GM19351 (cell line): ENCODE measurements at regions not wholly inside any gene's neighbourhood (a gene's known extent, or its start where the extent isn't known, plus 50 kb on each side); places are given as distances from the start of the nearest gene placed in this dataset.
A peak's percentile ranks its signal among the peaks of the same experiment; 100 is the strongest.

ENCODE experiments used
- ATAC-seq: cut with Tn5 transposase; IDR thresholded peaks from one replicate; pipeline ENCODE4 v1.9.1; 2021; ENCODE audit warnings: mild to moderate bottlenecking, moderate library complexity; ENCODE audit not compliant: unreplicated experiment

DNA sequence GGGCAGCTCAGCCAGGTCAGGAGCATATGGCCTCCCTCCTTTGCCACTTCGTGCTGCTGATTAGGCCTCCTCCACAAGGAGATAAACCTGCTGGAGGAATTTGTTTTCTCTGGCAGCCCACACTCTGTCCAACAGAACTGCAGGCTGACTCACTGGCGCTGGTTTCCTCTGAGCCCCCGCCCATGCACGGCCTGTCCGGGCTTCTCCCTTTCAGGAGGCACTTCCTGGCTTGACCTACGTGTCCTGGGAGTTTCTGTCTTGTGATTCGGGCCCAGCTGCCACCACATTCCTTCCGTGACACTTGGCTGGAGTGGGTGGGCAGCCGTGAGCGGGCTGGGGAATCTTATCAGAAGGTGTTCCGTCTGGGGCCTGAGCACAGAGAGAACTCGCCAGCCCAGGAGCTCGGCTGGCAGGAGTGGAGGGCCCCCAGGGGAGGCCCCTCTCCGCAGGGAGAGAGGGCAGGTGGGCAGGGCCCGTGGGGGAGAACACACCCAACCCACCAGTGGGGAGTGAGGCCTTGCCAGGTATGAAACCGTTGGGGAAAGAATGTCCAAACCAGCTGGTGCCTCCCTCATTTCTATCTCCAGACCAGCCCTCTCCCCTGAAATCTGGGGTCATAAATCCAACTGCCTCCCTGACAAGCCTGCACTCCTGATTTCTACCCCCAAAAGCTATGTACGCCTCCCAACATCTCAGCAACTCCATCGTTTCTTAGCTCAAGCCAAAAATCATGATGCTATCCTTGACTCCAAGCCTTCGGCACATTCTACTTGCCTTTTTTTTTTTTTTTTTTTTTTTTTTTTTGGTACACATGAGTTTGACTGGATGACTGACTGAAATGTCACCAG is 110.6 kb upstream of the MEF2A start:
- ATAC-seq, result no peak

DNA sequence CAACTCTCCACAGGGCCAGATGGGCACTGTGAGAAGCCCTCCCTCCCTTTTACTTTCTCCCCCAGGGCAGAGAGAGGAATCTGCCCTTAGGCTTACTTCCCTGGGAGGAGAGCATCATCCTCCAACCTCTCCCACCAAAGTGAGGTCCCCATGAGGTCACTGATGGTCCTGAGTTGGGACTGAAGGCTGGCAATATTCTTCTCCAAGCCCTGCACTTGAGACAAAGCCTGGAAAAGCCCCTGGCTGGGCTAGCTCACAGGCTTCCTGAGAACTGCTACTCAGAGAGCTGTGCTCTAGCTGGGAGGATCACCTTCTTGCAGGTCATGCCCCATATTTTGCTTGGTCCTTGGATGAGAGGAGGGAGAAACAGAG is 110.0 kb upstream of the MEF2A start:
- ATAC-seq, result no peak

DNA sequence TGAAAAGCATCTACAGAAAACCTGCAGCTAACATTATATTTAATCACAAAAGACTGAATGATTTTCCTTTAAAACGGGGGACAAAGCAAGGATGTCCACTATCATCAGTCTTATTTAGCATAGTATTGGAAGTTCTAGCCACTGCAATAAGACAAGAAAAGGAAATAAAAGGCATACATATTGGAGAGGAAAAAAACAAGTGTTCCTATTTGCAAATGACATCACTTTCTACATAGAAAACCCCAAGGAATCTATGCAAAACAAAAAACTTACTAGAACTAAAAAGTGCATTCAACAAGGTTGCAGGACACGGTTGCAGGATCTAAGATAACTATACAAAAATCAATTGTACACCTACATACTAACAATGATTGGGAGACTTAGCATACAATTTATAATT is 101.6 kb upstream of the MEF2A start:
- no peak for ATAC-seq

DNA sequence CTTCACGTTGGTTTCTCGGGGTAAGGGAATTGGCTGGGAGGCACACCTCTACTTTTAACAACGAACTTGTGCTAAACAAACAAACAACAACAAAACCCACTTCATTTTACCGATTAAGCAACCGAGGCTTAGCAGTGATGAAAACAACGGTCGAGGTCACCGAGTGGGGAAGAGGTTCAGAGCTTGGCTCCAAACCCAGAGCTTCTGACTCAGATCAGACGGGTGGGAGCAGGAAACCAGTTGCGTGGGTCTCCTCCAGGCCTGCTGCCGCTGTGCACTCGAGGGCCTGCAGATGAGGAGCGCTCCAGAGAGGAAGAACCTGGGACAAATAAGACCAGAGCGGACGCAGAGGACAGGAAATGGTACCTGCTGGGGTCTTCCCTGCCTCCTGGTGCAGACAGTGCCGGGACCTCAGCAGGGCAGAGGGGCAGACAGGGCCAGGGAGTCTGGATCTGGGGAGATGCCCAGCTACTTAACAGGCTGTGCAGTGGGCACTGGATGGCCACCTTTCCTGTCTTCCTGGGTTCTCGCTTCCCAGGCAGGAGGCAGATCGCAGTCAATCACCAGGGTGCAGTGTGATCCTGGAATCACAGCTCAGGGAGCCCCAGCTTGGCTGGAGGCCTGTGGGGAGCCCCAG is 99.0 kb upstream of the MEF2A start:
- ATAC-seq, result no peak

DNA sequence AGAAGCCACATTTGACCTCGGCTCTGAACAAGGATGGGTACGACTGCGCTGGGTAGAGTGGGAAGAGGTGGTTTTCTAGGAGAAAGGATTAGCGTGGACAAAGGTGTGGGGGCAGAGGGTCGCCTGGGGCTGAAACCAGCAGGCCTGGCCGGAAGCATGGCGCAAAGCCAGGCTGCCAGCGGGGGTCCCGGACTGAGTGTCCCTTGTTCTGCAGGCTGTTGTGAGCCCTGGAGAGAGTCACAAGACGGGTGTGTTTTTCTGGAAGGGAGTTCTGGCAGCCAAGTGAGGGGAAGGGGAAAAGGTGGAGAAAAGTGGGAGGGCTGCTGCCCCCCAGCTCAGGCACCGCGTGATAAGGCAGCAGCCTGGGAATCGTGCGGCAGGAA is 98.5 kb upstream of the MEF2A start:
- no peak for ATAC-seq

DNA sequence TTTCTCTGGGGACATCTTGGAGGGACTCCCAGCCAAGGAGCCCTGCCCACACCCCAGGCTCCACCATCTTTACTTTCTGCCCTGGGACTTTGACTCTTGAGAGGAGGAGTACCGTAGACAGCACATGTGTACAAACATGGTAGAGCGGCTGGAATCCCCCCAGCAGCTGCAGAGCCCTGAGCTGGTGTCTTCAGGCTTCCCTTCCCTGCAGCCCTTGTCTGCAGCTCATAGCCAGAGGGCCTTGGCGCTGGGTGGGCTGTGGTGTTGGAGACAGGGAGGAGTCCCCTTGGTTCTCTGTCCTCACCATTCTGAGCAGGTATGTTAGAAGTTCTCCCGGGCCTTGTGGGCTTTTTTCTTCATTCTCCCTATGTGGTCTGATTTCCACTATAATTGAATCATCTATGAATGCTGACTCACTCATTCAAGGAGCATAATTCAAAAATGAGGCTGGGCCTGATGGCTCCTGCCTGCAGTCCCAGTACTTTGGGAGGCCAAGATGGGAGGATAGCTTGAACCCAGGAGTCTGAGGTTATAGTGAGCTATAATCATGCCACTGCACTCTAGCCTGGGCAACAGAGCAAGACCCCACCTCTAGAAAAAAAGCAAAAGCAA is 97.8 kb upstream of the MEF2A start:
- no peak for ATAC-seq

DNA sequence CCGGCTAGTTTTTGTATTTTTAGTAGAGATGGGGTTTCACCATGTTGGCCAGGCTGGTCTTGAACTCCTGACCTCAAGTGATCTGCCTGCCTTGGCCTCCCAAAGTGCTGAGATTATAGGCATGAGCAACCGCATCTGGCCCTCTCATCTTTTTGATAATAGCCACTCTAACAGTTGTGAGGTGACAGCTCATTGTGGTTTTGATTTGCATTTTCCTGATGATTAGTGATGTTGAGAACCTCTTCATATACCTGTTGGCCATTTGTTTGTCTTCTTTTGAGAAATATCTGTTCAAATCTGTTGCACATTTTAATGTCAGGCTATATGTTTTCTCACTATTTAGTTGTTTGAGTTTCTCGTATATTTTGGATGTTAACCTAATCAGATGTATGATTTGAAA is 95.6 kb upstream of the MEF2A start:
- peak; percentile 67 for ATAC-seq

DNA sequence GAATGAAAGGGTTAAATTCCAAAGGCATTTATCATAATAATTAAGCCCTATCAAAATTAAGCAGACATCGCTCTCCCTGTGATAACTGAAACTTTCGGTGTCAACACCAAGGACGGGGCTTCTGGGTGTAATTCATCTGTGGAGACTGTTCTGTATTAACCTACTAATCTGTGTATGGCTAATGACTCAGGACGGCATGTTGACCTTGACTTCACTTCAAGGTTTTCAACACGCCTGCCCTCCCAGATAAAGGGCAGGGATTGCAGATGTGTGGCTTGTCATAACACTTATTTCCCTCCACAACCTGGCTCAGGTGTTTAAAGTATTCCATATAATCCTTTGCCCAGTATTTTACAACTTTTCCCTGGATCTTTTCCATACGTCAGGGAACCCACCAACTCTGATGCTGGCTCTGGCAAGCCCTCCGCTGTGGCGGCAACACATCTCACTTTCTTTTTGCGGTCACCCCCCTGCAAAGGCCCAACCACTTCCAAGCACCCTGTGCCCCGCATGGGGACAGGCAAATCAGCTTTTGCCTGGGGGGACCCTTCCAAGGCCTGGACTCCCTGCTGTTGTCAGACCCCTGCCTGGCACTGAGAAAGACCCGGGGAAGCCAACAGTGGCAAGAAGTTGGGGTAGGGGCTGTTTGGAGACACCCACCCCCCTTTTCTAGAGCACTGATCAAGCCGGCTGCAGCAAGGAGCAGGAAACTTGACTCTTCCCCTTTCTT is 93.2 kb upstream of the MEF2A start:
- no peak for ATAC-seq

DNA sequence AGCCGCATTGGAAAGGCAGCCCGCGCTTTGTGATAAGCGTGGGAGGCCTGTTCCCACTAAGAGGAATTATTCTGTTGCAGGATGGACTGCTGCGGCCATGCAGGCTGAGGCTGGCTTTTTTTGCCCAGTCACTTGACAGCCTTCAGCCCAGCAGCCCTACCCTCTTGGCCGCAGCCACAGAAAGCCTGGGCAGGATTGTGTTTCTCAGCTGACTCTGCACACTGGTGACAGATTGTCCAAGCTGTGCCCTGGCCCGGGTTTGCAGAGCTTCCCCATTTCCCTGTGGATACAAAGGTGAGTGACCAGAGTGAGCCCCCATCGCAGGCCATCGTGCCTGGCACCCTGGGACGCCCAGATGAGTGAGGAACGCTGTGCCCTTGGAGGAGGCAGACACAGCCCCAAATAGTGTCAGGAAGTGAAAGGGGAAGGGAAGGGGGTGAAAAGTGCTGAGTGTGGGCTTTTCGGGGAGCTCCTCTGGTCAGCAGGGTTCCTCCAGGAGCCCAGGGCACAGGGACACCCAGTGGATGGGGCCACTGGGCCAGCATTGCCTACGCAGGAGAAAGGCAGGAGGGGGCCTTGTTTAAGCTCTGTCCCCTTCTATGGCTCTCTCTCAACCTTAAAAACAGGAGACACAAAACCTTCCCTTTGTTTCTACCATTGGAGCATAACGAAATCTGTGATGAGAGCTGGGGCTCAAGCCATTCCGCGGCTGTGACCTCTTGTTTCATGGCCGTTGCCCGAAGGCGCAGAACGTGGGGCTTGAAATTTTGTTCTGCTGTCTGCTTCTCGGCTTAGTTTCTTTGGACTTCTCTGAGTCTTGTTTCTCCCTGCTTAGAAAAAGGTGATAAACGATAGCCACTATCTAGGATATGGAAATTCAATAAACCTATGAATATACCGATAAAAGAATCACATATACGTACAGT is 91.5 kb upstream of the MEF2A start:
- ATAC-seq, result no peak

DNA sequence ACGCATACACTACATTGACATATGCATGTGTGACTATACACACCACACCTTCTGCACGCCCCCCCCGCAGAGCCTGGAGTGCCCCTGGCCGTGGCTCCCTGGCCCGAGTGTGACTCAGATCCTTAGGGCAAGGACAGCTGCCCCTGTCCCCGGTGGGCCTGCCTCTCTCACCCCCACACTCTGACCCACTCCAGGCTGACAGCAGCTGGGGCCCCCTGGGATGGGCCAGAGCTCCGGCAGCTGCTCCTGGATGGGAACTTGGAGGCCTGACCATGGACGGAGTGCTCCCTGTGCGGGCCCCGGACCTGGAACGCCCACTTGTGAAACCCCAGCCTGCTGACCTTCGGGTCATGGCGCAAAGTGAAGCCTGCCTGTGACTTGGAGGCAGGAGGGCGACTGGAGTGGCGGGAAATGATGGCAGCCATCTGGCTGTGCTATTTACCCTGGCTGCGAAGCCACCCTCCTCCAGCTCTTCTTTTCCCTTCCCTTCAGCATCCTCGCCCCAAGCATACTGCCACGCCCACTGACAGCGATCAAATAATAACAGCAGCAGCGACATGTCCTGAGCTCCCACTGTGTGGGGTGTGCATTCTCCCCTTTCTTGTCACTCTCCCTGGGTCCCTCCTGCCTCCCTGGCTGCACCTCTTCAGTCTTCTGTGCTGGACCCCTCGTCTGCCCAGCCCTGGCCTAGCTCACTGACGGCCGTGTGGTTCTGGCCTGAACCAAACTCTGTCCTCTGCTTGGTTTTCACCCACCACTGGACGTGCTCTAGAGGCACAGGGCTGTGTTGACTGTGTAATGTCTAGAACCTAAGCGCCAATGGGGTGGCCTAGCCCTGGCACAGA is 90.7 kb upstream of the MEF2A start:
- no peak for ATAC-seq

DNA sequence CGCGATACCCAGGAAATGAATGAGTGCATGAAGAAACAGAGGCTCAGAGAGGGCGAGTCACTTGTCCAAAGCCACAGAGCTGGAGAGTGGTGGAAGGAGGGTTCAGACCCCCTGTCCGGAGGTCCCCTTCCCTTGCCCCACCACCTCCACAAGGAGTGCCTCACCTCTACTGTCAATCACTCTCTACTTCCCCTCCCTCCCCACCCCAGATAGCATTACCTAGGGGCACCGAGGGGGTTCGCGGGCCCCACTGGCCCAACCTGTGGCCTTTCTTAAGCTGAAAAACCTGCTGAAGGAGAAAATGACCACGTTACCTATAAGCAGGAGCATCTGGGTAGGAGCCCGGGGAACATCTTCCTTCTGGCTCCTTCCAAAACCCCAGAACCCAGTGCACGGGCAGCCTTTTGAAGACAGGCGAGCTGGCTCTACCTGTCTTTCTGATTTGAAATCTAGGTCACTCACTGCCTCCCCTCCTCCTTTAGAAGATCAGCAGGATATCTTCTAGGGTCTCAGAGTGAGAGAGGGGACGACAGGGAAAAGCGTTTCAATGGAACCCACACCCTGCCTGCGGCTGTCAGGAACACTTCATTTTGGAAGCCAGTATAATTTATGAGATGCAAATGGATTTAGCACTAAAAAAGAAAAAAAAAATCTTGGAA is 89.9 kb upstream of the MEF2A start:
- ATAC-seq, result no peak

DNA sequence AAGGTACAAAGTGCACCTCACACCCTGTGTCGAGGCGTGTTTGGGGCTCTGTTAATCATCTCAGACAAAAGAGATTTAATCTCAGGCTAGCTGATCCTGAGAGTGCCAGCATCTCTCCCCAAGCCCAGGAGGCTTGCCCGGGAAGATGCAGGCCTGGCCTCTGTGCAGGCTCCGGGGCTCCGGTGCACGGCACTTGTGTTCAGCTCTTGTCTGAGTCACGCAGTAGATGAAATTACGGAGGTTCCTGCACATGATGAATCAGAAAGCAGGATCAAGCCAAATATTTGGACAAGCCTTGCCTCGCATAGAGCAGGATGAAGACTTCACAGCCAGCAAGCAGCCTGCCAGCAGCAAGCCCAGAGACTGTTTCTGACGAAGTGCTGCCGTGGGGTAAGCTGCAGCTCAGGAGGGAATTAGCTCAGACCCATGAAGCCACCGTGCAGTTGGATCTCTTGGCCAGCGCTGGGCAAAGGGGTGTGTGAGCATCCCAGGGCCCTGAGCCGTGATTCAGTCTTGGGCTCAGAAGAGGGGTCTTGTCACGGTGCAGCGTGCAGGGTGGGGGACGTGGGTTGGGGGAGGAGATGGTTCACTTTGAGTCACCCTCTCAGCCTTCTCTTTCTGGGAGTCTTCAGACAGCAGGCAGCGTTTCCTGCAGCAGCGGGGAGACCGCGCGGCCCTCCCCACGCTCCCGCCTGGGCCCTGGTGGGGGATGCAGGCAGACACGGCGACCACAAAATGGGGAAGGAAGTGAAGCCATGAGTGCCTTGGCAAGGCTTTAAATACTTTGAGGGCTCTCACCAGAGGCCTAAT is 89.2 kb upstream of the MEF2A start:
- ATAC-seq, result peak; percentile 69

DNA sequence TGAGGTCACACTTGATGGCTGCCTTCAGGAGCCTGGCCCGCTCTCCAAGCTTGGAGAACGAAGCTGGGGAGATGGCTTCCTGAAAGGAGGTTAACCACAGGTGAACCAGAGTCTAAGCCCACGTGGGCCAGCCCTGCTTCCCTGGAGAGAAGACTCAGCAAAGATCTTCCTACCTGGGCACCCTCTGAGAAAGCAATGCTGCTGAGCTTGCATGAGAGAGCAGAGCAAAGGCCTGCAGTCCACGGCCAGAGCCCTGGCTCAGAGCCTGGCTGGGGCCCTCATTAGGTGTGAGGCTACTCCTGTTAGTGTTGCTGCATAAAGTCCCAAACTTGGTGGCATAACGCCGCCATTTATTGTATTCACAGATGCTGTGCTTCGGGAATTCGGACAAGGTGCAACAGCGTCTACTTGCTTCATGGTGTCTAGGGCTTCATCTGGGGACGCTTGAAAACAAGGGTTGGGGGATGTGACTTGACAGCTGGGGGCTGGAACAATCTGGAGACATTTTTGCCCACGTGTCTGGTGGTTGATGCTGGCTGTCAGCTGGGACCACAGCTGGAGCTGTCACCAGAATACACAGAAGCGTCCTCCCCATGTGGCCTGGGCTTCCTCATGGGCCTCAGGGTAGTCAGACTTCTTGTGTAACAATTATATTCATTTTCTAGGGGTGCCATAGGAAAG is 87.9 kb upstream of the MEF2A start:
- no peak for ATAC-seq

DNA sequence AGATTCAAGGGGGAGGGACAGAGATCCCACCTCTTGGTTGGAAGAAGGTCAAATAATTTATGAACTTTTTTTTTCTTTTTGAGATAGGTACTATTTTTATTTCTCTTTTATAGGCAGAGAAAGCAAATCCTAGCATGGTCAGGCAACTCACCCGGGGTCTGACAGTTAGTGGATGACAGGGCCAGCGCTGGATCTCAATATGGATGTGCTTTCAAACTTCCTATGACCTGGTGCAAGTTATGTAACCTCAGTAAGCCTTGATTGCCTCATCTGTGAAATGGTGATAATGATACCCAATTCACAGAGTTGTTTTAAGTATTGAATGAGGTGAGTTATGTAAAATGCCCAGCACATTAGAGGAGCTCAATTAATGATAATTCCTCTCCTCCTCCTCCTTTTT is 86.8 kb upstream of the MEF2A start:
- no peak for ATAC-seq

DNA sequence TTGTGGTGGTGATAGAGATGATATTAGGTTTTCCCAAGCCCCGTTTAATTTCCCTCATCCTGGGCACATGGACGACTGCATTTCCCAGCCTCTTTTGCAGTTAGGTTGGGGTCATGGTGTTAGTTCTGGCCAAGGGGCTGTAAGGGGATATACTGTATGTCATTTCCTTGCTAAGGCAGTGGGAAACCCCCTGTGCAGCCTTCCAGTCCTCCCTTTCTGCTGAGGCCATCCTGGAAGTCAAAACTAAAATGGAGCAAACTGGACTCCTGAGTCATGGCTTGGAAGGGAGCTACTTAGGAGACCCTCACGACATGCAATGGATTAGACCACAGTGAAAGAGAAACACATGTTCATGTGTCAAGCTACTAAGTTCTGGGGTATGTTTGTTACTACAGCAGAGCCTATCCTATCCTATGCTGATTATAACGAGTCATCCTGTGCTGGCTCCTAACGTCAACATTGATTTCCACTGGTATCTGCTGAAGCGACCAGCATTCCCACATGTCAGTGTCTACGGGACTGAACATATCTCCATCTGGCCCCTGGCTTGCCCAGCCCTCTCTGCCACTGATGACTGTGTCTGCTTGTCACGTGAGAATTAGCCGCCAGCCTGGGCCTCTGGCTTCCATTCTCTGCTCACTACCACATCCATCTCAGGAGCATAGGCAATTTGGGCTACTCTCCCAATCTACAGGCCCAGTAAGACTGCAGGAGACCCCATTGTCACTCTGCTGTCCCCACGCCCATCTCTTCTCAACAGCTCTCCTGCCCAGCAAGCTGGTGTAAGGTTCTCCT is 85.6 kb upstream of the MEF2A start:
- no peak for ATAC-seq

DNA sequence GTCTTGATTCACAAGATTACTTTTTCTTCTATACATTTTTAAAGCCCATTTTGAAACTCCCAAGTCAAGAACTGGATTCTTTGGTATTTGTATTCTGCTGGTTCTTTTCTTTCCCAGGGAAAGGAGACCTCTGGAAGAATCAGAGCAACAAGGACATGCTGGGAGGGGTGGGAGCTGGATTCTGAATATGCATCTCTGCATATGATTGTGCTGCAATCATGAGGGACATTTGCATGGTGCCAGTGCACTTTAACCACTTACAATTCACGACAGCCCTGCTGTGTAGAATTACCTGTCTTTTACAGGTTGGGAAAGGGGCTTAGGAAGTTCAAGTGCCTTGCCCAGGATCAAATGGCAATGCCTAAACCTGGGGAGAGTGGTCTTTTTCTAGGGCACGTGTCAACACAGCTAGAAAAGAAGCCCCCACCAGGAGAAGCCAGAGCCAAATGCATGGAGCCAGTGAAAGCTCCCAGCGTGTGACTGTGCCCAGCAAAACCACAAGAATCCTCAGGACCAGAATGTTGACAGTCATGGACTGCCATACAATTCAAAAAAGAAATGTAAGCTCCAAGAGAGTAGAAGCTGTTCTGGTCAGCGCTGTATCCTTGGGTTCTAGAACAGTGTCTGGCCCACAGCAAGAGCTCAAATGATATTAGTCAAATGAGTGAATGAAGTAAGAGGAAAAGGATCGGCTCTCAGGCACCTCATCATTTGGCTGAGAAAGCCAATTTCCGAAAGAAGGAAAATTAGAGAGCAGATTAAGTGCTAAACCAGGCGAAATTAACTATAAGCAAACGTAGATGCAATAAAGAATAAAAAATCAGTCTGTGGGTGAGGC is 84.5 kb upstream of the MEF2A start:
- ATAC-seq, result no peak
